GM10248 (cell line): ENCODE measurements at regions not wholly inside any gene's neighbourhood (a gene's known extent, or its start where the extent isn't known, plus 50 kb on each side); places are given as distances from the start of the nearest gene placed in this dataset.

Experiments
- CTCF ChIA-PET: fragments of 300-600 bp; sonication (Branson Sonifier 250); formaldehyde crosslinking; extraction: SDS; loops from one replicate; lab custom pipeline; 2021; ENCODE audit warnings: antibody characterized with exemption; lab: Yijun Ruan, JAX
- POLR2A ChIA-PET: fragments of 350-650 bp; sonication (Branson Sonifier 250); formaldehyde crosslinking; extraction: SDS; loops from one replicate; lab custom pipeline; 2020; ENCODE audit warnings: antibody characterized with exemption; lab: Yijun Ruan, JAX
- DNase-seq: peaks from one replicate; pipeline ENCODE4 v3.0.0; 2012; ENCODE audit errors: extremely low spot score
- CTCF ChIP-seq: IDR thresholded peaks from 2 replicates; pipeline ENCODE4 v1.5.1; 2012; ENCODE audit warnings: mild to moderate bottlenecking, low read depth; ENCODE audit errors: extremely low read depth, missing control alignments, control extremely low read depth

- ChIA-PET POLR2A (no interaction called here), CTCF (no interaction called here)
- DNase-seq: no peak
- TF ChIP-seq CTCF: no peak
Observed at GRCh38 chr12:59839514-59839913, 243.7 kb downstream of the SLC16A7 start.

GRCh38 chr12:59843260-59843843 lies 247.5 kb downstream of the SLC16A7 start:
- no peak for DNase-seq
- no peak for TF ChIP-seq CTCF
- POLR2A ChIA-PET: no interaction called here
- CTCF ChIA-PET: interaction anchor here (1.0 to 1.3 kb wide), 2 partner anchors 8 to 35 kb away, joined by 3 to 6 read pairs; no protein-coding TSS in a partner anchor

GRCh38 chr12:59844750-59845149 lies 248.9 kb downstream of the SLC16A7 start:
- CTCF ChIA-PET: interaction anchor here (0.8 to 2.7 kb wide), 3 partner anchors 9 to 38 kb away, joined by 3 to 12 read pairs (median 3); no protein-coding TSS in a partner anchor
- no peak for DNase-seq
- POLR2A ChIA-PET: no interaction called here
- no peak for TF ChIP-seq CTCF

GRCh38 chr12:59845293-59845692 lies 249.5 kb downstream of the SLC16A7 start:
- no peak for DNase-seq
- ChIA-PET POLR2A (no interaction called here), CTCF (interaction anchor here (0.8 to 2.7 kb wide), 3 partner anchors 10 to 37 kb away, joined by 3 to 12 read pairs (median 3); no protein-coding TSS in a partner anchor)
- no peak for TF ChIP-seq CTCF

GRCh38 chr12:59847127-59847526 lies 251.3 kb downstream of the SLC16A7 start:
- POLR2A ChIA-PET: no interaction called here
- CTCF ChIA-PET: interaction anchor here (1.4 kb wide), 1 partner anchor 12 kb away, joined by 4 read pairs; no protein-coding TSS in a partner anchor
- no peak for DNase-seq
- no peak for TF ChIP-seq CTCF

- ChIA-PET CTCF (interaction anchor here (1.4 kb wide), 1 partner anchor 15 kb away, joined by 4 read pairs; no protein-coding TSS in a partner anchor), POLR2A (no interaction called here)
- TF ChIP-seq CTCF: no peak
- no peak for DNase-seq
Observed at GRCh38 chr12:59850268-59850667, 254.4 kb downstream of the SLC16A7 start.
